Body of pancreas (tissue), 4 donors: ENCODE measurements at regions not wholly inside any gene's neighbourhood (a gene's known extent, or its start where the extent isn't known, plus 50 kb on each side); places are given as distances from the start of the nearest gene placed in this dataset.

Experiments used
- POLR2A ChIP-seq, 3 donors: fragments of 450-650 bp; IDR thresholded peaks; one replicate each; pipeline ENCODE4 v1.6.1; 2016; ENCODE audit warnings: antibody characterized with exemption in 3 of 3, mild to moderate bottlenecking in 2 of 3
- TF ChIP-seq, protein P1 (sequence below), 7 experiments: fragments of 450-650 bp in 4 of 7; fragments of 200-600 bp in 3 of 7; sonication (generic) in 3 of 7; IDR thresholded peaks; one replicate each; pipeline ENCODE4 v1.5.1; 2016 to 2019; ENCODE audit warnings: antibody characterized with exemption in 7 of 7

DNA sequence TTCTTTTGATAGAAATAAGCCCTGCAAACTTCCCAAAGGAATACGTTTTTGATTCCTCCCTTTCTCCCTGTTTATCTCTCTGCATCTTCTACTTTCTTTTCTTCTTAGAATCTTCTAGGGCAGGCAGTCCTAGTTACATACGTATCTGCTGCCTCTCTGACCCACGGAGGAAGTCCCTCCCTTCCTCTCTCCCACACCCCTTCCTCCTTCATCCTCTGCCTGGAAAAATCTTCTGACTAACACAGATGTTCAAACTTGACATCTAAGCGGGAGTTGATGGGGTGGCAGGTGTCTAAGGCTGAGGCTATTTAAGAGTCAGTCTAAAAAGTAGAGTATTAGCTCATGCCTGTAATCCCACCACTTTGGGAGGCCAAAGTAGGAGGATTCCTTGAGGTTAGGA, 88.6 kb downstream of the MAP1LC3B2 start:
- TF ChIP-seq, protein P1, sequence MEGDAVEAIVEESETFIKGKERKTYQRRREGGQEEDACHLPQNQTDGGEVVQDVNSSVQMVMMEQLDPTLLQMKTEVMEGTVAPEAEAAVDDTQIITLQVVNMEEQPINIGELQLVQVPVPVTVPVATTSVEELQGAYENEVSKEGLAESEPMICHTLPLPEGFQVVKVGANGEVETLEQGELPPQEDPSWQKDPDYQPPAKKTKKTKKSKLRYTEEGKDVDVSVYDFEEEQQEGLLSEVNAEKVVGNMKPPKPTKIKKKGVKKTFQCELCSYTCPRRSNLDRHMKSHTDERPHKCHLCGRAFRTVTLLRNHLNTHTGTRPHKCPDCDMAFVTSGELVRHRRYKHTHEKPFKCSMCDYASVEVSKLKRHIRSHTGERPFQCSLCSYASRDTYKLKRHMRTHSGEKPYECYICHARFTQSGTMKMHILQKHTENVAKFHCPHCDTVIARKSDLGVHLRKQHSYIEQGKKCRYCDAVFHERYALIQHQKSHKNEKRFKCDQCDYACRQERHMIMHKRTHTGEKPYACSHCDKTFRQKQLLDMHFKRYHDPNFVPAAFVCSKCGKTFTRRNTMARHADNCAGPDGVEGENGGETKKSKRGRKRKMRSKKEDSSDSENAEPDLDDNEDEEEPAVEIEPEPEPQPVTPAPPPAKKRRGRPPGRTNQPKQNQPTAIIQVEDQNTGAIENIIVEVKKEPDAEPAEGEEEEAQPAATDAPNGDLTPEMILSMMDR (IDR thresholded peaks at IDR 0.05): no peak
- no peak for TF ChIP-seq POLR2A (IDR thresholded peaks at IDR 0.05)
